ENCODE measurements at regions not wholly inside any gene's neighbourhood (a gene's known extent, or its start where the extent isn't known, plus 50 kb on each side); places are given as distances from the start of the nearest gene placed in this dataset.

GRCh38 chr12:112635036-112635435 is 156.5 kb upstream of the RPH3A start:
- TF ChIP-seq, protein P1, sequence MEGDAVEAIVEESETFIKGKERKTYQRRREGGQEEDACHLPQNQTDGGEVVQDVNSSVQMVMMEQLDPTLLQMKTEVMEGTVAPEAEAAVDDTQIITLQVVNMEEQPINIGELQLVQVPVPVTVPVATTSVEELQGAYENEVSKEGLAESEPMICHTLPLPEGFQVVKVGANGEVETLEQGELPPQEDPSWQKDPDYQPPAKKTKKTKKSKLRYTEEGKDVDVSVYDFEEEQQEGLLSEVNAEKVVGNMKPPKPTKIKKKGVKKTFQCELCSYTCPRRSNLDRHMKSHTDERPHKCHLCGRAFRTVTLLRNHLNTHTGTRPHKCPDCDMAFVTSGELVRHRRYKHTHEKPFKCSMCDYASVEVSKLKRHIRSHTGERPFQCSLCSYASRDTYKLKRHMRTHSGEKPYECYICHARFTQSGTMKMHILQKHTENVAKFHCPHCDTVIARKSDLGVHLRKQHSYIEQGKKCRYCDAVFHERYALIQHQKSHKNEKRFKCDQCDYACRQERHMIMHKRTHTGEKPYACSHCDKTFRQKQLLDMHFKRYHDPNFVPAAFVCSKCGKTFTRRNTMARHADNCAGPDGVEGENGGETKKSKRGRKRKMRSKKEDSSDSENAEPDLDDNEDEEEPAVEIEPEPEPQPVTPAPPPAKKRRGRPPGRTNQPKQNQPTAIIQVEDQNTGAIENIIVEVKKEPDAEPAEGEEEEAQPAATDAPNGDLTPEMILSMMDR (conservative IDR thresholded peaks at IDR 0.05) = no peak
- TF ChIP-seq EZH2 (IDR thresholded peaks at IDR 0.05; ENCODE audit: low read depth) = no peak

All from PC-9 (cell line).